Esophagus muscularis mucosa (tissue), 4 donors: ENCODE measurements at regions not wholly inside any gene's neighbourhood (a gene's known extent, or its start where the extent isn't known, plus 50 kb on each side); places are given as distances from the start of the nearest gene placed in this dataset.

ENCODE experiments used
- DNase-seq: peaks from one replicate; pipeline ENCODE4 v3.0.0-alpha.2; 2017; ENCODE audit errors: extremely low spot score
- H3K27ac ChIP-seq, 4 donors: fragments of 200-600 bp; sonication (generic); replicated peaks in 1 of 4; 1 replicate in 3 of 4; 2 replicates in 1 of 4; pipeline ENCODE4 v1.5.1; 2016 to 2019; ENCODE audit warnings: mild to moderate bottlenecking in 1 of 4
- H3K27me3 ChIP-seq, 4 donors: fragments of 200-600 bp; sonication (generic); one replicate each; pipeline versions ENCODE4 v1.5.1 to v1.6.0; 2016 to 2019
- H3K36me3 ChIP-seq, 4 donors: fragments of 200-600 bp; sonication (generic); one replicate each; pipeline ENCODE4 v1.5.1; 2016 to 2019
- H3K4me1 ChIP-seq, 4 donors: fragments of 200-600 bp; sonication (generic); one replicate each; pipeline ENCODE4 v1.5.1; 2016 to 2019
- H3K4me3 ChIP-seq, 4 donors: fragments of 200-600 bp; sonication (generic); 1 replicate in 2 of 4; 2 replicates in 2 of 4; pipeline ENCODE4 v1.5.1; 2016 to 2019; ENCODE audit warnings: mild to moderate bottlenecking in 4 of 4, moderate library complexity in 1 of 4
- H3K9me3 ChIP-seq, 4 donors: fragments of 200-600 bp; sonication (generic); 1 replicate in 3 of 4; 2 replicates in 1 of 4; pipeline ENCODE4 v1.5.1; 2016 to 2019
- EP300 ChIP-seq: sonication (generic); formaldehyde crosslinking; IDR thresholded peaks from one replicate; pipeline ENCODE4 v1.6.1; 2017; ENCODE audit warnings: antibody characterized with exemption
- POLR2A ChIP-seq: fragments of 450-650 bp; IDR thresholded peaks from one replicate; pipeline ENCODE4 v1.6.1; 2017; ENCODE audit warnings: antibody characterized with exemption, moderate library complexity, mild to moderate bottlenecking, low read depth
- POLR2AphosphoS5 ChIP-seq, 2 donors: sonication (generic); formaldehyde crosslinking; IDR thresholded peaks; one replicate each; pipeline ENCODE4 v1.6.1; 2017; ENCODE audit warnings: antibody characterized with exemption in 2 of 2
- WGBS: methylation state at CpG from one replicate; pipeline ENCODE4 v1.1.5; 2018; 5-methylcytosine and 5-hydroxymethylcytosine counted together
- intact Hi-C: fragments of 100-400 bp; cut with DNase I; formaldehyde crosslinking; loops from one replicate; pipeline ENCODE4 v1.15.1; 2023
- TF ChIP-seq, protein P1 (sequence below), 3 experiments: fragments of 200-600 bp in 2 of 3; fragments of 450-650 bp in 1 of 3; sonication (generic) in 2 of 3; IDR thresholded peaks; one replicate each; pipeline ENCODE4 v1.5.1; 2017 to 2019; ENCODE audit warnings: antibody characterized with exemption in 3 of 3, mild to moderate bottlenecking in 2 of 3, moderate library complexity in 1 of 3

DNA sequence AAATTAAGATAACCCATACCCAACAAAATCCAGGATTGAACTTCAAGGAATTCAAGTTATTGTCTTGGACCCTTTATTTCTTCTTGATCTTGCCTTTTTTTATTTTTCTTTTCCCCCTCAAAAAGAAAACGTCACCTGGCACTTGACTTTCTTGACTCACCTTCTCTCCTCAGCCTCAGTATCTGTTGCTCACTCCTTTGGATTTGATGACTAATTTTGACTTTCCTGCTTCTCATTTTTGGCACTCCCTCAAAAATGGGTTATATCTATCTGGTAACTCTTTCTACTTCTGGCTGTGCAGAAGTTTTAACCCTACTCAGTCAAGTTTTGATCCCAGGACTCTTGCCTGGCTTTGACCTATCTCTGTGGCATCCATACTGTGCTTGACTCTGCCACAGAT lies 66.6 kb upstream of the SPATA31D4 start:
- TF ChIP-seq, protein P1, sequence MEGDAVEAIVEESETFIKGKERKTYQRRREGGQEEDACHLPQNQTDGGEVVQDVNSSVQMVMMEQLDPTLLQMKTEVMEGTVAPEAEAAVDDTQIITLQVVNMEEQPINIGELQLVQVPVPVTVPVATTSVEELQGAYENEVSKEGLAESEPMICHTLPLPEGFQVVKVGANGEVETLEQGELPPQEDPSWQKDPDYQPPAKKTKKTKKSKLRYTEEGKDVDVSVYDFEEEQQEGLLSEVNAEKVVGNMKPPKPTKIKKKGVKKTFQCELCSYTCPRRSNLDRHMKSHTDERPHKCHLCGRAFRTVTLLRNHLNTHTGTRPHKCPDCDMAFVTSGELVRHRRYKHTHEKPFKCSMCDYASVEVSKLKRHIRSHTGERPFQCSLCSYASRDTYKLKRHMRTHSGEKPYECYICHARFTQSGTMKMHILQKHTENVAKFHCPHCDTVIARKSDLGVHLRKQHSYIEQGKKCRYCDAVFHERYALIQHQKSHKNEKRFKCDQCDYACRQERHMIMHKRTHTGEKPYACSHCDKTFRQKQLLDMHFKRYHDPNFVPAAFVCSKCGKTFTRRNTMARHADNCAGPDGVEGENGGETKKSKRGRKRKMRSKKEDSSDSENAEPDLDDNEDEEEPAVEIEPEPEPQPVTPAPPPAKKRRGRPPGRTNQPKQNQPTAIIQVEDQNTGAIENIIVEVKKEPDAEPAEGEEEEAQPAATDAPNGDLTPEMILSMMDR (IDR thresholded peaks at IDR 0.05) = no peak
- TF ChIP-seq POLR2A = no peak
- TF ChIP-seq POLR2AphosphoS5 (IDR thresholded peaks at IDR 0.05) = no peak
- TF ChIP-seq EP300 = no peak
- H3K4me3 ChIP-seq = no peak overlapping the region
- H3K27ac ChIP-seq = no peak overlapping the region
- 40% methylated on average over 1 of the region's 1 CpG for WGBS
- no peaks in the 10 kb centered on the region for H3K27me3 ChIP-seq
- no peaks in the 10 kb centered on the region for H3K9me3 ChIP-seq
- no peak for DNase-seq
- no peaks in the 10 kb centered on the region for H3K4me1 ChIP-seq
- intact Hi-C loops = no loop called here
- no peaks in the 10 kb centered on the region for H3K36me3 ChIP-seq

- no peak for DNase-seq
- no peaks in the 10 kb centered on the region for H3K9me3 ChIP-seq
- no peak overlapping the region for H3K27ac ChIP-seq
- TF ChIP-seq, protein P1 (IDR thresholded peaks at IDR 0.05) = no peak
- TF ChIP-seq EP300 (no peak), POLR2A (no peak), POLR2AphosphoS5 (IDR thresholded peaks at IDR 0.05) (no peak)
- intact Hi-C loops = no loop called here
- 70% methylated on average over 3 of the region's 3 CpGs for WGBS
- no peaks in the 10 kb centered on the region for H3K4me1 ChIP-seq
- H3K36me3 ChIP-seq = no peaks in the 10 kb centered on the region
- no peaks in the 10 kb centered on the region for H3K27me3 ChIP-seq
- H3K4me3 ChIP-seq = no peak overlapping the region
Observed at GRCh38 chr9:81868145-81868544, 60.1 kb upstream of the SPATA31D4 start.

GRCh38 chr9:81871695-81872094 lies 56.5 kb upstream of the SPATA31D4 start:
- intact Hi-C loops = no loop called here
- Histone ChIP-seq H3K4me3 (no peak overlapping the region), H3K4me1 (no peaks in the 10 kb centered on the region), H3K36me3 (no peaks in the 10 kb centered on the region), H3K9me3 (no peaks in the 10 kb centered on the region), H3K27ac (no peak overlapping the region), H3K27me3 (no peaks in the 10 kb centered on the region)
- 50% methylated on average over 1 of the region's 1 CpG for WGBS
- TF ChIP-seq EP300 (no peak), POLR2A (no peak), POLR2AphosphoS5 (IDR thresholded peaks at IDR 0.05) (no peak)
- TF ChIP-seq, protein P1 (IDR thresholded peaks at IDR 0.05) = no peak
- DNase-seq = no peak

GRCh38 chr9:81874250-81874649 lies 54.0 kb upstream of the SPATA31D4 start:
- Histone ChIP-seq H3K27me3 (no peaks in the 10 kb centered on the region), H3K36me3 (no peaks in the 10 kb centered on the region), H3K4me3 (no peak overlapping the region), H3K9me3 (no peaks in the 10 kb centered on the region), H3K27ac (no peak overlapping the region), H3K4me1 (no peaks in the 10 kb centered on the region)
- intact Hi-C loops = no loop called here
- TF ChIP-seq POLR2A (no peak), POLR2AphosphoS5 (IDR thresholded peaks at IDR 0.05) (no peak), EP300 (no peak)
- TF ChIP-seq, protein P1 (IDR thresholded peaks at IDR 0.05) = no peak
- no peak for DNase-seq
- 80% methylated on average over 7 of the region's 7 CpGs for WGBS

DNA sequence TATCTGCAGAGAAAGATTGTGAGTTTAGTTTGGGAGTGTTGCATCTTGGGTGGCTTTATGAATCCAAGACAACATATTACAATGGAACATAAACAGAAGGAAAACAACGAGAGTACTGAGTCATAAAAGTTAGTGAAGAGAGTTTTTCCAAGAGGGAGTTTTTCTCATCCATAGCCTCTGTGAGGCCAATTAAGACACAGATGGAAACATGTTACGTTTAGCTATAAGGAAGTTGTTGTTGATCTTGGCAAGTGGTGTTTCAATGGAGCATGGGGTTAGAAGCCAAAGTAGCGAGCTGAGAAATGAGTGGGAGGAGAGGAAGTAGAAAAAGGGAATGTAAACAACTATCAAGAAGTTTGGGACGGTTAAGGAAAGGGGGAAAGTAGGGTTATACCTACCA lies 53.3 kb upstream of the SPATA31D4 start:
- H3K4me1 ChIP-seq = no peaks in the 10 kb centered on the region
- DNase-seq = no peak
- WGBS = 34% methylated on average over 4 of the region's 4 CpGs
- TF ChIP-seq EP300 = no peak
- TF ChIP-seq, protein P1 (IDR thresholded peaks at IDR 0.05) = no peak
- no peak for TF ChIP-seq POLR2A
- TF ChIP-seq POLR2AphosphoS5 (IDR thresholded peaks at IDR 0.05) = no peak
- H3K4me3 ChIP-seq = no peak overlapping the region
- no peaks in the 10 kb centered on the region for H3K27me3 ChIP-seq
- H3K27ac ChIP-seq = no peak overlapping the region
- no peaks in the 10 kb centered on the region for H3K36me3 ChIP-seq
- H3K9me3 ChIP-seq = no peaks in the 10 kb centered on the region
- intact Hi-C loops = no loop called here
